ENCODE measurements at regions not wholly inside any gene's neighbourhood (a gene's known extent, or its start where the extent isn't known, plus 50 kb on each side); places are given as distances from the start of the nearest gene placed in this dataset.

- TF ChIP-seq POLR2A (IDR thresholded peaks at IDR 0.05) = no peak
- no peak for TF ChIP-seq CTCF (IDR thresholded peaks at IDR 0.05 in 8 of 11, conservative IDR thresholded peaks at IDR 0.05 in 3 of 11)
- no peak for TF ChIP-seq POLR2AphosphoS5 (IDR thresholded peaks at IDR 0.05)
These were observed 634.6 kb downstream of the SLC6A15 start for GRCh38 chr12:84277986-84278385.

All from spleen (tissue), 7 donors.